ENCODE measurements at regions not wholly inside any gene's neighbourhood (a gene's known extent, or its start where the extent isn't known, plus 50 kb on each side); places are given as distances from the start of the nearest gene placed in this dataset.

GRCh38 chr1:4149281-4149680 lies 249.2 kb upstream of the C1orf174 start:
- TF ChIP-seq CTCF (conservative IDR thresholded peaks at IDR 0.05) = no peak
- no peak overlapping the region for H3K27ac ChIP-seq

GRCh38 chr1:4149831-4150230 lies 249.8 kb upstream of the C1orf174 start:
- no peak for TF ChIP-seq CTCF (conservative IDR thresholded peaks at IDR 0.05)
- no peak overlapping the region for H3K27ac ChIP-seq

DNA sequence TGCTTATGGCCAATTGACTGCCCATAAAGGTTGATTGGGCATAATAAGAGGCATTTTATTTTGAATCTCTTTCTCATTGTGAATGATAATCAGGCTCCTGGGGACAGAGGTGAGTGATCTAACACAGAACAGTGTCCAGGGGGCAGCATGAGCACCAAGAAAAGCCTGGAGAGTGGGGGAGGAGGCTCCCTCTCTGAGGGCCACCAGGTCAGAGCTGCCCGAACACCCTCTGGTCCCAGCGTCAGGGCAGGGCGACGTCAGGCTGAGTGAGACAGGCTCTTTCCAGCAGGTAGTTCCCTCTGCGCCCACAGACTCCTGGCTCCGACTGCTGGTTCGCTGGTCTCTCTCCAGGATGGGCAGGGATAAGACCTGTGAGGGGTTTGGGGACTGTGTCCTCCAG lies 250.2 kb upstream of the C1orf174 start:
- no peak for TF ChIP-seq CTCF (conservative IDR thresholded peaks at IDR 0.05)

DNA sequence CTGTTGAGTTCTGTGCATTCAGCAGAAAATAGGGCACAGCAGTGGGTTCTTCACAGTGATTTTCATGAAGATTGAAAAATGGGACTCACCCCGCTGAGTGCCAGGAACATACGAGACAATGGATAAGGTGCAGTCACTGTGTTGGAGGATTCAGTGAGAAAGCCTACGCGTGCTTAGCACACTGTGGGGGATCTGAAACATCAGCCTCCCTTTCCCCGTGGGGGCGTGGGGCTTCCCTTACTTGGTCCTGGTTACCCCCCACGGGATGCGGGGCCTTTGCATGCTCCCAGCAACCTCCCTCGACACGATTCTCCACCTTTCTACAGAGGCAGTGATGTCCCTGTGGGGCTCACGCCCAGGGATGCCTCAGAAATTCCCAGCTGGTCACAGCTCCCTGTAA lies 252.2 kb upstream of the C1orf174 start:
- H3K27ac ChIP-seq = no peak overlapping the region
- no peak for TF ChIP-seq CTCF (conservative IDR thresholded peaks at IDR 0.05)

More for the DNA sequence above, 250.2 kb upstream of the C1orf174 start:
- no peak overlapping the region for H3K27ac ChIP-seq

GRCh38 chr1:4153571-4153970 lies 253.5 kb upstream of the C1orf174 start:
- H3K27ac ChIP-seq = no peak overlapping the region

GRCh38 chr1:4156241-4156973 lies 256.3 kb upstream of the C1orf174 start:
- no peak for TF ChIP-seq CTCF (conservative IDR thresholded peaks at IDR 0.05)
- no peak overlapping the region for H3K27ac ChIP-seq

More at GRCh38 chr1:4153571-4153970, 253.5 kb upstream of the C1orf174 start:
- TF ChIP-seq CTCF (conservative IDR thresholded peaks at IDR 0.05) = no peak

- TF ChIP-seq CTCF (conservative IDR thresholded peaks at IDR 0.05) = no peak
- H3K27ac ChIP-seq = no peak overlapping the region
Observed at GRCh38 chr1:4160181-4160580, 260.1 kb upstream of the C1orf174 start.

Measured in VCaP (cell line).